ENCODE measurements at regions not wholly inside any gene's neighbourhood (a gene's known extent, or its start where the extent isn't known, plus 50 kb on each side); places are given as distances from the start of the nearest gene placed in this dataset.

- TF ChIP-seq CTCF (IDR thresholded peaks at IDR 0.05) (no peak), POLR2A (IDR thresholded peaks at IDR 0.05) (no peak)
These were observed 280.3 kb downstream of the ARAP2 start for GRCh38 chr4:35963974-35964515.
